Mesendoderm (in vitro differentiated cells): ENCODE measurements at regions not wholly inside any gene's neighbourhood (a gene's known extent, or its start where the extent isn't known, plus 50 kb on each side); places are given as distances from the start of the nearest gene placed in this dataset.
A peak's percentile ranks its signal among the peaks of the same experiment; 100 is the strongest.

ENCODE experiments used
- DNase-seq: peaks from one replicate; pipeline ENCODE4 v3.0.0; 2013
- H2AK5ac ChIP-seq: 2 replicates; pipeline ENCODE4 v1.6.1; 2013; ENCODE audit warnings: low read length, inconsistent platforms
- H2BK120ac ChIP-seq: 2 replicates; pipeline ENCODE4 v1.6.1; 2013; ENCODE audit warnings: low read depth, mild to moderate bottlenecking, low read length, moderate library complexity, mixed read lengths
- H2BK15ac ChIP-seq: replicated peaks from 2 replicates; pipeline ENCODE4 v1.6.1; 2013; ENCODE audit warnings: low read depth, mild to moderate bottlenecking, moderate library complexity
- H2BK5ac ChIP-seq: 2 replicates; pipeline ENCODE4 v1.6.1; 2013; ENCODE audit warnings: low read length, inconsistent platforms
- H3K18ac ChIP-seq: 2 replicates; pipeline ENCODE4 v1.6.1; 2013; ENCODE audit warnings: mild to moderate bottlenecking, low read length, mixed read lengths
- H3K23ac ChIP-seq: one replicate; pipeline ENCODE4 v1.6.1; 2013; ENCODE audit warnings: low read length
- H3K27ac ChIP-seq: 2 replicates; pipeline ENCODE4 v1.5.1; 2013; ENCODE audit warnings: low read depth, mild to moderate bottlenecking, inconsistent platforms, low read length, moderate library complexity
- H3K27me3 ChIP-seq: 2 replicates; pipeline ENCODE4 v1.6.1; 2013; ENCODE audit warnings: low read length, control low read depth, mild to moderate bottlenecking, inconsistent platforms; ENCODE audit not compliant: insufficient read depth, poor library complexity
- H3K36me3 ChIP-seq: 2 replicates; pipeline ENCODE4 v1.6.1; 2013; ENCODE audit warnings: low read length, inconsistent platforms; ENCODE audit not compliant: control insufficient read depth, insufficient read depth
- H3K4ac ChIP-seq: one replicate; pipeline ENCODE4 v1.6.1; 2013; ENCODE audit warnings: low read depth, mild to moderate bottlenecking, low read length, moderate library complexity
- H3K4me1 ChIP-seq: 2 replicates; pipeline ENCODE4 v1.6.1; 2013; ENCODE audit warnings: low read depth, low read length, inconsistent platforms; ENCODE audit not compliant: control insufficient read depth
- H3K4me2 ChIP-seq: 2 replicates; pipeline ENCODE4 v1.6.1; 2013; ENCODE audit warnings: low read length
- H3K4me3 ChIP-seq: 2 replicates; pipeline ENCODE4 v1.5.1; 2013; ENCODE audit warnings: mild to moderate bottlenecking, low read length
- H3K56ac ChIP-seq: one replicate; pipeline ENCODE4 v1.6.1; 2013; ENCODE audit warnings: low read length
- H3K79me1 ChIP-seq: 2 replicates; pipeline ENCODE4 v1.6.1; 2013; ENCODE audit warnings: low read length, inconsistent platforms
- H3K79me2 ChIP-seq: 2 replicates; pipeline ENCODE4 v1.6.1; 2013; ENCODE audit warnings: mild to moderate bottlenecking, low read length; ENCODE audit not compliant: control insufficient read depth, insufficient read depth
- H3K9ac ChIP-seq: 2 replicates; pipeline ENCODE4 v1.6.1; 2013; ENCODE audit warnings: low read length, inconsistent platforms
- H4K5ac ChIP-seq: one replicate; pipeline ENCODE4 v1.6.1; 2013; ENCODE audit warnings: low read length
- H4K8ac ChIP-seq: one replicate; pipeline ENCODE4 v1.6.1; 2013; ENCODE audit warnings: low read depth, mild to moderate bottlenecking, control low read depth, low read length, moderate library complexity
- WGBS: extraction: QIAGEN DNeasy Blood & Tissue Kit; methylation state at CpG from one replicate; pipeline ENCODE4 v1.1.7; 2013; ENCODE audit warnings: low lambda C conversion rate, missing lambda C conversion rate; ENCODE audit not compliant: insufficient coverage; ENCODE audit errors: extremely low coverage; 5-methylcytosine and 5-hydroxymethylcytosine counted together

DNA sequence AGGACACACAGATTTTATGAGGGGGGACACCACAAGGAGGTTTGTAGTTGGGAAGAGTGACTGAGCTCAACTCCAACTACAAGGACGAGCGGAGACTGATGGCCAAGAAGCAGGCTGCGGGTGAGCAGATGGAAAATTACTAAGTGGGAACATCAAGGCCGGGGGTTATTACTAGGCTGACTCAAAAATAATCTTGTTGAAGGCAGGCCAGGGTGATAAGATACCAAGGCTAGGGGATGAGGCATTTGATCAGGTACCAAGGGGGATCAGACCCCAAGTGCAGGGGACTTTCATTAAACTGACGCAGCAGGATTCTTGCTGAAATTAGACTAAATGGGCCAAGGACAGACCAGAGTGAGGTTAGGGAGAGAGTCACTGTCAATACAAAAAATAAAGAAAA, 119.4 kb upstream of the SORBS2 start:
- H2AK5ac ChIP-seq = no peak overlapping the region
- H2BK120ac ChIP-seq = no peak overlapping the region
- no peak overlapping the region for H3K27ac ChIP-seq
- H3K27me3 ChIP-seq = no peaks in the 10 kb centered on the region
- H3K36me3 ChIP-seq = no peaks in the 10 kb centered on the region
- H3K4me2 ChIP-seq = no peak overlapping the region
- DNase-seq = no peak
- H4K8ac ChIP-seq = no peak overlapping the region
- H3K18ac ChIP-seq = no peak overlapping the region
- no peak overlapping the region for H3K9ac ChIP-seq
- no peak overlapping the region for H4K5ac ChIP-seq
- no CpG with 5 or more reads among the region's 5 CpGs for WGBS
- H2BK5ac ChIP-seq = no peak overlapping the region
- no peak overlapping the region for H3K23ac ChIP-seq
- no peak overlapping the region for H2BK15ac ChIP-seq
- H3K4me1 ChIP-seq = peaks cover 2% of the 10 kb centered on the region
- no peaks in the 10 kb centered on the region for H3K79me1 ChIP-seq
- H3K56ac ChIP-seq = no peak overlapping the region
- H3K4ac ChIP-seq = no peak overlapping the region
- no peaks in the 10 kb centered on the region for H3K79me2 ChIP-seq
- H3K4me3 ChIP-seq = no peak overlapping the region

DNA sequence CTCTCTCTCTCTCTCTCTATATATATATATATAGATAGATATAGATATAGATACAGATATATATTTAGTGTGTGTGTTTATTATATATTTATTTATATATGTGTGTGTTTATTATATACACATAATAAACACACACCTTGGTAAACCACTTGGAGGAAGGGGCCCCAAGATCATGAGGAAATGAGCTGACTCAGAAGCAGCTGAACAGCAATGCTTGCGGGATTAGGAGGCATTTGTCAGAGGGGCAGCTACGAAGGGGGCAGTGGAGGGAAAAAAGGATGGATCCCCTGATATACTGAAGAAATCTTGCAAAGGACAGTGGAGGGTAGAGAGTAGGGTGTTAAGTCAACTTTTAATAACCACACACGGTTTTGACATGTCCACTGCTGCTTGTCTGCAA, 120.0 kb upstream of the SORBS2 start:
- no peak overlapping the region for H3K9ac ChIP-seq
- no peak for DNase-seq
- no CpG with 5 or more reads among the region's 3 CpGs for WGBS
- no peaks in the 10 kb centered on the region for H3K79me2 ChIP-seq
- no peak overlapping the region for H3K23ac ChIP-seq
- no peak overlapping the region for H2BK5ac ChIP-seq
- H3K18ac ChIP-seq = no peak overlapping the region
- H3K4me1 ChIP-seq = peaks cover 2% of the 10 kb centered on the region
- no peak overlapping the region for H2BK120ac ChIP-seq
- H4K8ac ChIP-seq = no peak overlapping the region
- H4K5ac ChIP-seq = no peak overlapping the region
- H3K79me1 ChIP-seq = no peaks in the 10 kb centered on the region
- no peak overlapping the region for H3K4me3 ChIP-seq
- H3K27ac ChIP-seq = no peak overlapping the region
- no peaks in the 10 kb centered on the region for H3K27me3 ChIP-seq
- no peak overlapping the region for H2AK5ac ChIP-seq
- H3K56ac ChIP-seq = peak overlapping the region; percentile 49
- no peak overlapping the region for H2BK15ac ChIP-seq
- H3K4ac ChIP-seq = no peak overlapping the region
- no peak overlapping the region for H3K4me2 ChIP-seq
- H3K36me3 ChIP-seq = no peaks in the 10 kb centered on the region

DNA sequence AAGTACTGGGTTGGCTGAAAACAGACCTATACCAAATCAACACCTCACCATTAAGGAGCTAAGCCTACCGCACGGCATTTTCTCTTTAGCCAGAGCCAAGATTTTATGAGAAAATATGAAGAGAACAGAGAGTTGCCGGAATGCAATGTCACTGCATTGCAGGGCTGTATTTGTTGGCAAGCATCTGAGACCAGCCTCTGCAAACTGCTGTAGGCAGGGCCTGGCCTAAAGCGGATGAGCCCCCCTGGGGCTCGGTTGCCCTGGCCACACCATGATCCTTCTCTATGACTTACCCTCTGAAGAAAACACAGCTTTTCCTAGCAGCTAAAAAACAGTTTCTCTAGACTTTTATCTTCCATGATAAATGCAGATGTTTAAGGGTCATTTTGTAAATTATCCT, 120.5 kb upstream of the SORBS2 start:
- H3K27ac ChIP-seq = no peak overlapping the region
- WGBS = no CpG with 5 or more reads among the region's 5 CpGs
- no peak for DNase-seq

DNA sequence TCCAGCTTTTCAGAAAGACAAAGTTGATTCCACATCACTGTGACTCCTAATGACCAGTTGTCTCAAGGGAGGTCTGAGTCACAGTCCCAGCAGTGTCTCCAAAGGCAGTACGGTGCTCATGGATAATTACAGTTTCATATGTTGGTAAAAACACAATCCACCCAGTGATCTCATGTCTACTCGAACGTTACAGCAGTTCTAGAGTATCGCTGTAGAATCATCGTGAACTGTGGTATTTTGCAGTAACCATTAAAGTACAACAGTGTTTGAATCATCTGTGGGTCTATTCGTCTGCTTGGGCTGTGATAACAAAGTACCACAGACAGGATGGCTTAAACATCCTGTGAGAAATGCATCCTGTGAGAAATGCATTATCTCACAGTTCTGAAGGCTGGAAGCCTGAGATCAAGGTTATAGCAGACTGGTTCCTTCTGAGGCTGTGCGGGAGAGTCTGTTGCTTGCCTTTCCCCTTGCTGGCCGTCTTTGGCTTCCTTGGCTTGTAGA, 121.1 kb upstream of the SORBS2 start:
- no peak overlapping the region for H3K18ac ChIP-seq
- peak; percentile 32 for DNase-seq
- H4K8ac ChIP-seq = no peak overlapping the region
- no peaks in the 10 kb centered on the region for H3K79me2 ChIP-seq
- no peak overlapping the region for H3K9ac ChIP-seq
- H3K27me3 ChIP-seq = no peaks in the 10 kb centered on the region
- no CpG with 5 or more reads among the region's 8 CpGs for WGBS
- no peak overlapping the region for H3K23ac ChIP-seq
- H3K36me3 ChIP-seq = no peaks in the 10 kb centered on the region
- H3K4me1 ChIP-seq = peaks cover 2% of the 10 kb centered on the region
- H2AK5ac ChIP-seq = no peak overlapping the region
- no peak overlapping the region for H2BK120ac ChIP-seq
- no peak overlapping the region for H2BK15ac ChIP-seq
- H3K56ac ChIP-seq = no peak overlapping the region
- H3K27ac ChIP-seq = no peak overlapping the region
- no peak overlapping the region for H4K5ac ChIP-seq
- no peaks in the 10 kb centered on the region for H3K79me1 ChIP-seq
- H2BK5ac ChIP-seq = no peak overlapping the region
- H3K4ac ChIP-seq = no peak overlapping the region
- H3K4me2 ChIP-seq = no peak overlapping the region
- H3K4me3 ChIP-seq = no peak overlapping the region

More for the DNA sequence above, 120.5 kb upstream of the SORBS2 start:
- Histone ChIP-seq H3K23ac (no peak overlapping the region), H3K4me1 (peaks cover 2% of the 10 kb centered on the region), H3K18ac (no peak overlapping the region), H3K56ac (no peak overlapping the region), H2BK120ac (no peak overlapping the region), H3K27me3 (no peaks in the 10 kb centered on the region), H2BK5ac (no peak overlapping the region), H2BK15ac (no peak overlapping the region), H4K8ac (no peak overlapping the region), H4K5ac (no peak overlapping the region), H3K79me2 (no peaks in the 10 kb centered on the region), H2AK5ac (no peak overlapping the region), H3K36me3 (no peaks in the 10 kb centered on the region), H3K4me2 (no peak overlapping the region), H3K79me1 (no peaks in the 10 kb centered on the region), H3K4me3 (no peak overlapping the region), H3K9ac (no peak overlapping the region), H3K4ac (no peak overlapping the region)

DNA sequence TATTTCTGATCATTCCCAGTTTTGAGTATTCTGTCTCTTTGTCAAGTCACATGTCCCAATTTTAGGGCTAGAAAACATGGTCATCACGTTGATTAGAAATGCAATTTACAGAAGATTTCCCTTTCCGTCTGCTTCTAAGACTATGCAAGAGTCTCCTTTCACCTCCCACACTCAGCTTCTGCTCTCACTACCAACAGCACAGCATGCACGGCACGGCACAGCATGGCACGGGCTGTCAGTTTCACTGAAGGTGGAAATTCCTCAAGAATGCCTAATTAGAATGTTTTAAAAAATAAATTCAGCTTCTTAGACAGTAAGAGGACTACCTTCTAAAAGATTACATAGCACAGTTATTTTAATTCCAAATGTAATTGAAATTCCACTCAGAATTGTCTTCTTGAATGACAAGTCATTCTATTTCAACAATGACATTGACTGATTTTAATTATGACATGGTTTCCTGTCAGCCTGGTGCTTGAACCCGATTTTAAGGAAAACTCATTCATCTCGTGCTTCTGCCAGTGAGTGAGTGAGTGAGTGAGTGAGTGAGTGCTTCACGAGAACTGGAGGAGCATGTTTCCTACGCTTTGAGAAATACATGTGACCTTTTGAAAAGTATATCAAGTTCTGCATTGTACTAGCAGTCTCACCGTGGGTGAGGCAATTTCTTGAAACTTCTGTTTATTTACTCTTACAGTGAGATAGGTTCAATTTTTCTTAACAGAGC, 124.8 kb upstream of the SORBS2 start:
- no peak overlapping the region for H2AK5ac ChIP-seq
- no CpG with 5 or more reads among the region's 10 CpGs for WGBS
- no peak for DNase-seq
- no peaks in the 10 kb centered on the region for H3K27me3 ChIP-seq
- H2BK5ac ChIP-seq = no peak overlapping the region
- H3K79me1 ChIP-seq = no peaks in the 10 kb centered on the region
- no peak overlapping the region for H3K56ac ChIP-seq
- H3K4me3 ChIP-seq = no peak overlapping the region
- H4K5ac ChIP-seq = no peak overlapping the region
- no peak overlapping the region for H2BK120ac ChIP-seq
- no peak overlapping the region for H2BK15ac ChIP-seq
- no peak overlapping the region for H3K4ac ChIP-seq
- no peak overlapping the region for H3K9ac ChIP-seq
- H3K36me3 ChIP-seq = no peaks in the 10 kb centered on the region
- no peak overlapping the region for H4K8ac ChIP-seq
- H3K4me1 ChIP-seq = peaks cover 2% of the 10 kb centered on the region
- H3K18ac ChIP-seq = no peak overlapping the region
- H3K27ac ChIP-seq = no peak overlapping the region
- H3K79me2 ChIP-seq = no peaks in the 10 kb centered on the region
- H3K23ac ChIP-seq = no peak overlapping the region
- no peak overlapping the region for H3K4me2 ChIP-seq

DNA sequence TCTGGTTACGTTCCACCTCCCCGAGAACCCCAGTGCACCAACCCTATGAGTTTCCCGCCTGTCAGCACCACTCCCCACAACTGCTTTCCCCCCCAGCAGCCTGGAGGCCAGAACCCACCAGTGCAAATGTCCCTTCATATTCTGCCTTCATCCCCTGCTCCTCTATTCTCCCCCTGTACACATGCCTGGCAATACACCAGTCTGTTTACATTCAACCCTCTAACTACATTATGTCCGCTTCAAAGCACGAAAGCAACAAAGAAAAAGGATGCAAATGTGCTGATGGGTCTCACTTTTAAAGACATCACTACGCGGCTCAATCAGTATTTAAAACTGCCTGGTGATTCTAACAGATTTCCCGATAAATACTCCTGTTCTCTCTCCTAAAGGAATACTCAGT, 126.7 kb upstream of the SORBS2 start:
- no peak overlapping the region for H4K8ac ChIP-seq

More for the DNA sequence above, 126.7 kb upstream of the SORBS2 start:
- no peak for DNase-seq
- Histone ChIP-seq H3K9ac (no peak overlapping the region), H4K5ac (no peak overlapping the region), H3K36me3 (no peaks in the 10 kb centered on the region), H3K23ac (no peak overlapping the region), H3K27me3 (no peaks in the 10 kb centered on the region), H3K4me3 (no peak overlapping the region), H3K4me2 (no peak overlapping the region), H3K27ac (no peak overlapping the region), H2AK5ac (no peak overlapping the region), H3K18ac (no peak overlapping the region), H3K79me2 (no peaks in the 10 kb centered on the region), H2BK5ac (no peak overlapping the region), H3K4ac (no peak overlapping the region), H3K79me1 (no peaks in the 10 kb centered on the region), H3K4me1 (no peaks in the 10 kb centered on the region), H2BK15ac (no peak overlapping the region), H3K56ac (no peak overlapping the region), H2BK120ac (no peak overlapping the region)
- WGBS = no CpG with 5 or more reads among the region's 8 CpGs
